HL-60 (cell line): ENCODE measurements at regions not wholly inside any gene's neighbourhood (a gene's known extent, or its start where the extent isn't known, plus 50 kb on each side); places are given as distances from the start of the nearest gene placed in this dataset.

Experiments
- TF ChIP-seq, protein P1 (sequence below): IDR thresholded peaks from one replicate; pipeline ENCODE4 v1.5.1; 2011; ENCODE audit warnings: low read length, control low read depth, inconsistent platforms; ENCODE audit not compliant: insufficient read depth
- TF ChIP-seq, protein P2 (sequence below): IDR thresholded peaks from 2 replicates; pipeline ENCODE4 v1.6.1; 2012; ENCODE audit warnings: low read depth; ENCODE audit not compliant: insufficient replicate concordance

DNA sequence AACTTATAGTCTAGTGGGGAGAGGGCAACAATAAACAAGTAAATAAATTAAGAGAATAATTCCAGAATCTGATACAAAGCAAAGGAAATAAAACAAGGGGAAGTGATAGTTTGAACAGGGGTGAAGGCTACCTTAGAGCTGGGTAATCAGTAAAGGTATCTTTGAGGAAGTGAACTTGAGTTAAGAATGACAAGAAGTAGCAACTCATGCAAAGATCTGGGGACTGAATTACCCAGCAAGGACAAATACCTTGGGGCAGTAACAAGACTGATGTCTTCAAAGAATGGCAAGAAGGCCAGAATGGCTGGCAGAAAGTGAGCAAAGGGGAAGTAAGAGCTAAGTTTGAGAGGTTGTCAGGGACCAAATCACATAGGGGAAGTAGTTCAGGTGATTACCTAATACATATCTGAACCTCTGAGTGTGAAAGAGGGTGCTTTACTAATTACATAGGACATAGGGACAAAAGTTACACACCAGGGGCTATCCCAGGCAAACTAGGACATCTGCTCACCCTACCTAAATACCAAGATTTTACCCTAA lies 244.6 kb upstream of the HNRNPA3 start:
- TF ChIP-seq, protein P1, sequence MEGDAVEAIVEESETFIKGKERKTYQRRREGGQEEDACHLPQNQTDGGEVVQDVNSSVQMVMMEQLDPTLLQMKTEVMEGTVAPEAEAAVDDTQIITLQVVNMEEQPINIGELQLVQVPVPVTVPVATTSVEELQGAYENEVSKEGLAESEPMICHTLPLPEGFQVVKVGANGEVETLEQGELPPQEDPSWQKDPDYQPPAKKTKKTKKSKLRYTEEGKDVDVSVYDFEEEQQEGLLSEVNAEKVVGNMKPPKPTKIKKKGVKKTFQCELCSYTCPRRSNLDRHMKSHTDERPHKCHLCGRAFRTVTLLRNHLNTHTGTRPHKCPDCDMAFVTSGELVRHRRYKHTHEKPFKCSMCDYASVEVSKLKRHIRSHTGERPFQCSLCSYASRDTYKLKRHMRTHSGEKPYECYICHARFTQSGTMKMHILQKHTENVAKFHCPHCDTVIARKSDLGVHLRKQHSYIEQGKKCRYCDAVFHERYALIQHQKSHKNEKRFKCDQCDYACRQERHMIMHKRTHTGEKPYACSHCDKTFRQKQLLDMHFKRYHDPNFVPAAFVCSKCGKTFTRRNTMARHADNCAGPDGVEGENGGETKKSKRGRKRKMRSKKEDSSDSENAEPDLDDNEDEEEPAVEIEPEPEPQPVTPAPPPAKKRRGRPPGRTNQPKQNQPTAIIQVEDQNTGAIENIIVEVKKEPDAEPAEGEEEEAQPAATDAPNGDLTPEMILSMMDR, result no peak
- TF ChIP-seq, protein P2, sequence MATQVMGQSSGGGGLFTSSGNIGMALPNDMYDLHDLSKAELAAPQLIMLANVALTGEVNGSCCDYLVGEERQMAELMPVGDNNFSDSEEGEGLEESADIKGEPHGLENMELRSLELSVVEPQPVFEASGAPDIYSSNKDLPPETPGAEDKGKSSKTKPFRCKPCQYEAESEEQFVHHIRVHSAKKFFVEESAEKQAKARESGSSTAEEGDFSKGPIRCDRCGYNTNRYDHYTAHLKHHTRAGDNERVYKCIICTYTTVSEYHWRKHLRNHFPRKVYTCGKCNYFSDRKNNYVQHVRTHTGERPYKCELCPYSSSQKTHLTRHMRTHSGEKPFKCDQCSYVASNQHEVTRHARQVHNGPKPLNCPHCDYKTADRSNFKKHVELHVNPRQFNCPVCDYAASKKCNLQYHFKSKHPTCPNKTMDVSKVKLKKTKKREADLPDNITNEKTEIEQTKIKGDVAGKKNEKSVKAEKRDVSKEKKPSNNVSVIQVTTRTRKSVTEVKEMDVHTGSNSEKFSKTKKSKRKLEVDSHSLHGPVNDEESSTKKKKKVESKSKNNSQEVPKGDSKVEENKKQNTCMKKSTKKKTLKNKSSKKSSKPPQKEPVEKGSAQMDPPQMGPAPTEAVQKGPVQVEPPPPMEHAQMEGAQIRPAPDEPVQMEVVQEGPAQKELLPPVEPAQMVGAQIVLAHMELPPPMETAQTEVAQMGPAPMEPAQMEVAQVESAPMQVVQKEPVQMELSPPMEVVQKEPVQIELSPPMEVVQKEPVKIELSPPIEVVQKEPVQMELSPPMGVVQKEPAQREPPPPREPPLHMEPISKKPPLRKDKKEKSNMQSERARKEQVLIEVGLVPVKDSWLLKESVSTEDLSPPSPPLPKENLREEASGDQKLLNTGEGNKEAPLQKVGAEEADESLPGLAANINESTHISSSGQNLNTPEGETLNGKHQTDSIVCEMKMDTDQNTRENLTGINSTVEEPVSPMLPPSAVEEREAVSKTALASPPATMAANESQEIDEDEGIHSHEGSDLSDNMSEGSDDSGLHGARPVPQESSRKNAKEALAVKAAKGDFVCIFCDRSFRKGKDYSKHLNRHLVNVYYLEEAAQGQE, result no peak
